GM19397 (cell line): ENCODE measurements at regions not wholly inside any gene's neighbourhood (a gene's known extent, or its start where the extent isn't known, plus 50 kb on each side); places are given as distances from the start of the nearest gene placed in this dataset.

Experiments
- ATAC-seq: cut with Tn5 transposase; IDR thresholded peaks from one replicate; pipeline ENCODE4 v1.9.1; 2021; ENCODE audit warnings: mild to moderate bottlenecking, moderate library complexity; ENCODE audit not compliant: unreplicated experiment

GRCh38 chr5:107218457-107219193, 452.1 kb downstream of the EFNA5 start:
- no peak for ATAC-seq

- ATAC-seq = no peak
Observed at GRCh38 chr5:107217721-107218130, 453.0 kb downstream of the EFNA5 start.

GRCh38 chr5:107216587-107216986, 454.1 kb downstream of the EFNA5 start:
- no peak for ATAC-seq

GRCh38 chr5:107215611-107216010, 455.1 kb downstream of the EFNA5 start:
- no peak for ATAC-seq

GRCh38 chr5:107213025-107213424, 457.7 kb downstream of the EFNA5 start:
- no peak for ATAC-seq

GRCh38 chr5:107211630-107212029, 459.1 kb downstream of the EFNA5 start:
- no peak for ATAC-seq

GRCh38 chr5:107208867-107209266, 461.9 kb downstream of the EFNA5 start:
- no peak for ATAC-seq

GRCh38 chr5:107204413-107204812, 466.3 kb downstream of the EFNA5 start:
- ATAC-seq = no peak

- no peak for ATAC-seq
Observed at GRCh38 chr5:107203243-107203642, 467.5 kb downstream of the EFNA5 start.

GRCh38 chr5:107199756-107200155, 471.0 kb downstream of the EFNA5 start:
- ATAC-seq = no peak

- ATAC-seq = no peak
Observed at GRCh38 chr5:107196500-107197059, 474.2 kb downstream of the EFNA5 start.

GRCh38 chr5:107195890-107196395, 474.8 kb downstream of the EFNA5 start:
- ATAC-seq = no peak

GRCh38 chr5:107184871-107185270, 485.9 kb downstream of the EFNA5 start:
- no peak for ATAC-seq

- ATAC-seq = no peak
Observed at GRCh38 chr5:107184066-107184465, 486.7 kb downstream of the EFNA5 start.

- ATAC-seq = no peak
Observed at GRCh38 chr5:107170620-107171019, 500.1 kb downstream of the EFNA5 start.

GRCh38 chr5:107169867-107170266, 500.9 kb downstream of the EFNA5 start:
- no peak for ATAC-seq

- no peak for ATAC-seq
Observed at GRCh38 chr5:107168848-107169752, 501.6 kb downstream of the EFNA5 start.

- ATAC-seq = no peak
Observed at GRCh38 chr5:107168086-107168485, 502.7 kb downstream of the EFNA5 start.

GRCh38 chr5:107165296-107165695, 505.4 kb downstream of the EFNA5 start:
- no peak for ATAC-seq

- no peak for ATAC-seq
Observed at GRCh38 chr5:107157809-107158208, 512.9 kb downstream of the EFNA5 start.

- no peak for ATAC-seq
Observed at GRCh38 chr5:107155707-107156106, 515.0 kb downstream of the EFNA5 start.
